K562 (cell line): ENCODE measurements at regions not wholly inside any gene's neighbourhood (a gene's known extent, or its start where the extent isn't known, plus 50 kb on each side); places are given as distances from the start of the nearest gene placed in this dataset.

Source experiments
- ATF1 ChIP-seq, 2 experiments: fragments of 450-650 bp in 1 of 2; IDR thresholded peaks; 2 replicates each; pipeline ENCODE4 v1.6.1; 2016; ENCODE audit warnings: missing compliant biosample characterization in 1 of 2, missing genetic modification characterization in 1 of 2
- C11orf30 ChIP-seq: fragments of 450-650 bp; IDR thresholded peaks from 2 replicates; pipeline ENCODE4 v1.6.1; 2016; ENCODE audit warnings: low read depth, mild to moderate bottlenecking
- CC2D1A ChIP-seq: fragments of 450-650 bp; IDR thresholded peaks from 2 replicates; pipeline ENCODE4 v1.6.1; 2017; ENCODE audit warnings: mild to moderate bottlenecking
- DIDO1 ChIP-seq: fragments of 450-650 bp; IDR thresholded peaks from 2 replicates; pipeline ENCODE4 v1.6.1; 2016; ENCODE audit warnings: low read depth, missing biosample characterization, missing genetic modification characterization
- HIVEP1 ChIP-seq: fragments of 250-450 bp; sonication (Bioruptor Pico); IDR thresholded peaks from 2 replicates; pipeline ENCODE4 v1.4.0; 2020; ENCODE audit warnings: mild to moderate bottlenecking
- HNRNPK ChIP-seq: fragments of 200-400 bp; formaldehyde crosslinking; IDR thresholded peaks from one replicate; pipeline ENCODE4 v1.6.1; 2018; ENCODE audit warnings: mild to moderate bottlenecking, low read depth, low read length; ENCODE audit not compliant: poor library complexity, severe bottlenecking
- MAZ ChIP-seq, 2 experiments: fragments of 450-650 bp in 1 of 2; sonication (generic) in 1 of 2; formaldehyde crosslinking; IDR thresholded peaks in 1 of 2; conservative IDR thresholded peaks in 1 of 2; 2 replicates each; pipeline versions ENCODE4 v1.4.0 to v1.5.0; 2020; ENCODE audit warnings: mild to moderate bottlenecking in 1 of 2, missing genetic modification reagents in 1 of 2
- SP2 ChIP-seq: IDR thresholded peaks from 2 replicates; pipeline ENCODE4 v1.6.1; 2011; ENCODE audit warnings: mild to moderate bottlenecking, low read depth, low read length, moderate library complexity; ENCODE audit not compliant: poor library complexity, severe bottlenecking; ENCODE audit errors: extremely low read depth
- SREBF1 ChIP-seq: fragments of 150-350 bp; IDR thresholded peaks from 2 replicates; pipeline ENCODE4 v1.6.1; 2014; ENCODE audit warnings: antibody characterized with exemption, low read depth, low read length, borderline replicate concordance
- SRSF1 ChIP-seq: fragments of 200-400 bp; formaldehyde crosslinking; IDR thresholded peaks from 2 replicates; pipeline ENCODE4 v1.6.1; 2017; ENCODE audit warnings: mild to moderate bottlenecking, low read depth, low read length, moderate library complexity
- ZNF224 ChIP-seq: sonication (generic); formaldehyde crosslinking; IDR thresholded peaks from 2 replicates; pipeline ENCODE4 v1.8.0; 2022; ENCODE audit warnings: mild to moderate bottlenecking, missing genetic modification reagents
- ZNF324 ChIP-seq: fragments of 250-450 bp; sonication (Bioruptor Pico); IDR thresholded peaks from 2 replicates; pipeline ENCODE4 v1.4.0; 2020; ENCODE audit warnings: mild to moderate bottlenecking
- ZNF584 ChIP-seq: fragments of 200-800 bp; sonication (Bioruptor generic); IDR thresholded peaks from 2 replicates; pipeline ENCODE4 v1.6.1; 2016; ENCODE audit warnings: low read depth, mild to moderate bottlenecking, missing genetic modification characterization, missing compliant biosample characterization
- TF ChIP-seq, protein P1 (sequence below), 2 experiments: fragments of 450-650 bp in 1 of 2; IDR thresholded peaks; 2 replicates each; pipeline ENCODE4 v1.6.1; 2011 to 2017; ENCODE audit warnings: low read depth in 2 of 2, antibody characterized with exemption in 1 of 2, borderline replicate concordance in 1 of 2, low read length in 1 of 2, mild to moderate bottlenecking in 1 of 2, mixed read lengths in 1 of 2; ENCODE audit not compliant: control insufficient read depth in 1 of 2
- TF ChIP-seq, protein P2 (sequence below), 3 experiments: fragments of 200-800 bp in 1 of 3; sonication (Bioruptor generic) in 1 of 3; sonication (generic) in 1 of 3; formaldehyde crosslinking in 1 of 3; IDR thresholded peaks; 2 replicates each; pipeline versions ENCODE4 v1.6.1 to v1.8.0; 2016 to 2022; ENCODE audit warnings: mild to moderate bottlenecking in 2 of 3, missing compliant biosample characterization in 2 of 3, missing genetic modification characterization in 2 of 3, missing genetic modification reagents in 1 of 3
- TF ChIP-seq, protein P3 (sequence below): fragments of 200-800 bp; sonication (Bioruptor generic); IDR thresholded peaks from 2 replicates; pipeline ENCODE4 v1.6.1; 2017; ENCODE audit warnings: missing genetic modification characterization, missing compliant biosample characterization
- TF ChIP-seq, protein P4 (sequence below), 2 experiments: fragments of 150-350 bp in 1 of 2; IDR thresholded peaks; 2 replicates each; pipeline ENCODE4 v1.6.1; 2012 to 2016; ENCODE audit warnings: low read depth in 2 of 2, low read length in 2 of 2, mild to moderate bottlenecking in 1 of 2, moderate library complexity in 1 of 2

DNA sequence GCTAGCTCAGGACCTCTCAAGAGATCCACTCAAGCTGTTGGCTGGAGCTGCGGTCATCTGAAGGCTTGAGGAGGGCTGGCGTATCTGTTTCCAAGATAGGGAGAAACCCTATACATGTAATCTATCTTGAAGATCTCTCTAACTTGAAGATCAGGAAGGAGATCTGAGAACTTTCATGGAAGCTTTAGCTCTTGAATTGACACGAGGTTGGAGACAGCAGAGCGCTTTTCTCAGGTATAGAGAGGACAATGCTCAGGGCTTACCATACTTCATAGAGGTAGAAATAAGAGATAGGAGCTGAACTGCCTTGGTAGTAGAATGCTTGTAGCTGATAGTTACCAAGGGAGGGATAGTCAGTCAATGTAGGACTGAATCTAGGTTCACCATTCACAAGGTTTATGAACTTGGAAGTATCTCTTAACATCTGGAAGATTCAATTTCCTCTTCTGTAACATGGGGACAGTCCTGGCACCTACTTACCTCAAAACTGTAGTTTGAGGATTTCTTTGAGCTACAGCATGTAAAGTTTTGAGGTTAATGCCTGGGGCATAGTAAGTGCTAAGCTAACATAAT is 267.0 kb upstream of the MAF start (continued):
- TF ChIP-seq, protein P1, sequence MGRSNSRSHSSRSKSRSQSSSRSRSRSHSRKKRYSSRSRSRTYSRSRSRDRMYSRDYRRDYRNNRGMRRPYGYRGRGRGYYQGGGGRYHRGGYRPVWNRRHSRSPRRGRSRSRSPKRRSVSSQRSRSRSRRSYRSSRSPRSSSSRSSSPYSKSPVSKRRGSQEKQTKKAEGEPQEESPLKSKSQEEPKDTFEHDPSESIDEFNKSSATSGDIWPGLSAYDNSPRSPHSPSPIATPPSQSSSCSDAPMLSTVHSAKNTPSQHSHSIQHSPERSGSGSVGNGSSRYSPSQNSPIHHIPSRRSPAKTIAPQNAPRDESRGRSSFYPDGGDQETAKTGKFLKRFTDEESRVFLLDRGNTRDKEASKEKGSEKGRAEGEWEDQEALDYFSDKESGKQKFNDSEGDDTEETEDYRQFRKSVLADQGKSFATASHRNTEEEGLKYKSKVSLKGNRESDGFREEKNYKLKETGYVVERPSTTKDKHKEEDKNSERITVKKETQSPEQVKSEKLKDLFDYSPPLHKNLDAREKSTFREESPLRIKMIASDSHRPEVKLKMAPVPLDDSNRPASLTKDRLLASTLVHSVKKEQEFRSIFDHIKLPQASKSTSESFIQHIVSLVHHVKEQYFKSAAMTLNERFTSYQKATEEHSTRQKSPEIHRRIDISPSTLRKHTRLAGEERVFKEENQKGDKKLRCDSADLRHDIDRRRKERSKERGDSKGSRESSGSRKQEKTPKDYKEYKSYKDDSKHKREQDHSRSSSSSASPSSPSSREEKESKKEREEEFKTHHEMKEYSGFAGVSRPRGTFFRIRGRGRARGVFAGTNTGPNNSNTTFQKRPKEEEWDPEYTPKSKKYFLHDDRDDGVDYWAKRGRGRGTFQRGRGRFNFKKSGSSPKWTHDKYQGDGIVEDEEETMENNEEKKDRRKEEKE (IDR thresholded peaks at IDR 0.05; ENCODE audit: borderline replicate concordance in 1 of 2, control insufficient read depth in 1 of 2, low read depth in 2 of 2, low read length in 1 of 2), result no peak
- no peak for TF ChIP-seq SRSF1
- TF ChIP-seq MAZ (CRISPR knock-in tag; conservative IDR thresholded peaks at IDR 0.05 in 1 of 2, IDR thresholded peaks at IDR 0.05 in 1 of 2), result no peak
- TF ChIP-seq, protein P2, sequence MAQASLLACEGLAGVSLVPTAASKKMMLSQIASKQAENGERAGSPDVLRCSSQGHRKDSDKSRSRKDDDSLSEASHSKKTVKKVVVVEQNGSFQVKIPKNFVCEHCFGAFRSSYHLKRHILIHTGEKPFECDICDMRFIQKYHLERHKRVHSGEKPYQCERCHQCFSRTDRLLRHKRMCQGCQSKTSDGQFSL (CRISPR knock-in tag; IDR thresholded peaks at IDR 0.05), result no peak
- TF ChIP-seq, protein P2 (tag; IDR thresholded peaks at IDR 0.05), result peak in 1 of 2 experiments; percentile 59; a peak in 1 of 4 replicates
- TF ChIP-seq DIDO1, result no peak
- TF ChIP-seq, protein P3, sequence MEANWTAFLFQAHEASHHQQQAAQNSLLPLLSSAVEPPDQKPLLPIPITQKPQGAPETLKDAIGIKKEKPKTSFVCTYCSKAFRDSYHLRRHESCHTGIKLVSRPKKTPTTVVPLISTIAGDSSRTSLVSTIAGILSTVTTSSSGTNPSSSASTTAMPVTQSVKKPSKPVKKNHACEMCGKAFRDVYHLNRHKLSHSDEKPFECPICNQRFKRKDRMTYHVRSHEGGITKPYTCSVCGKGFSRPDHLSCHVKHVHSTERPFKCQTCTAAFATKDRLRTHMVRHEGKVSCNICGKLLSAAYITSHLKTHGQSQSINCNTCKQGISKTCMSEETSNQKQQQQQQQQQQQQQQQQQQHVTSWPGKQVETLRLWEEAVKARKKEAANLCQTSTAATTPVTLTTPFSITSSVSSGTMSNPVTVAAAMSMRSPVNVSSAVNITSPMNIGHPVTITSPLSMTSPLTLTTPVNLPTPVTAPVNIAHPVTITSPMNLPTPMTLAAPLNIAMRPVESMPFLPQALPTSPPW (CRISPR knock-in tag), result peak; percentile 16; the same call in 1 of the 2 replicates
- TF ChIP-seq ZNF324 (CRISPR knock-in tag), result no peak
- no peak for TF ChIP-seq CC2D1A
- no peak for TF ChIP-seq C11orf30
- 0 out of 2 replicates have a peak, but pooled peaks have one; percentile 19 for TF ChIP-seq HIVEP1 (CRISPR knock-in tag)
- TF ChIP-seq ATF1 (CRISPR knock-in tag; IDR thresholded peaks at IDR 0.05), result no peak
- no peak for TF ChIP-seq ATF1 (tag; IDR thresholded peaks at IDR 0.05)
- TF ChIP-seq, protein P4, sequence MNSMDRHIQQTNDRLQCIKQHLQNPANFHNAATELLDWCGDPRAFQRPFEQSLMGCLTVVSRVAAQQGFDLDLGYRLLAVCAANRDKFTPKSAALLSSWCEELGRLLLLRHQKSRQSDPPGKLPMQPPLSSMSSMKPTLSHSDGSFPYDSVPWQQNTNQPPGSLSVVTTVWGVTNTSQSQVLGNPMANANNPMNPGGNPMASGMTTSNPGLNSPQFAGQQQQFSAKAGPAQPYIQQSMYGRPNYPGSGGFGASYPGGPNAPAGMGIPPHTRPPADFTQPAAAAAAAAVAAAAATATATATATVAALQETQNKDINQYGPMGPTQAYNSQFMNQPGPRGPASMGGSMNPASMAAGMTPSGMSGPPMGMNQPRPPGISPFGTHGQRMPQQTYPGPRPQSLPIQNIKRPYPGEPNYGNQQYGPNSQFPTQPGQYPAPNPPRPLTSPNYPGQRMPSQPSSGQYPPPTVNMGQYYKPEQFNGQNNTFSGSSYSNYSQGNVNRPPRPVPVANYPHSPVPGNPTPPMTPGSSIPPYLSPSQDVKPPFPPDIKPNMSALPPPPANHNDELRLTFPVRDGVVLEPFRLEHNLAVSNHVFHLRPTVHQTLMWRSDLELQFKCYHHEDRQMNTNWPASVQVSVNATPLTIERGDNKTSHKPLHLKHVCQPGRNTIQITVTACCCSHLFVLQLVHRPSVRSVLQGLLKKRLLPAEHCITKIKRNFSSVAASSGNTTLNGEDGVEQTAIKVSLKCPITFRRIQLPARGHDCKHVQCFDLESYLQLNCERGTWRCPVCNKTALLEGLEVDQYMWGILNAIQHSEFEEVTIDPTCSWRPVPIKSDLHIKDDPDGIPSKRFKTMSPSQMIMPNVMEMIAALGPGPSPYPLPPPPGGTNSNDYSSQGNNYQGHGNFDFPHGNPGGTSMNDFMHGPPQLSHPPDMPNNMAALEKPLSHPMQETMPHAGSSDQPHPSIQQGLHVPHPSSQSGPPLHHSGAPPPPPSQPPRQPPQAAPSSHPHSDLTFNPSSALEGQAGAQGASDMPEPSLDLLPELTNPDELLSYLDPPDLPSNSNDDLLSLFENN (IDR thresholded peaks at IDR 0.05; ENCODE audit: low read depth in 2 of 2, low read length in 2 of 2), result no peak
- TF ChIP-seq SP2, result no peak
- no peak for TF ChIP-seq ZNF224
- TF ChIP-seq HNRNPK, result no peak
- TF ChIP-seq ZNF584 (CRISPR knock-in tag), result peak; percentile 74; the same call in 1 of the 2 replicates
- TF ChIP-seq SREBF1, result no peak
